HepG2 (cell line): ENCODE measurements at regions not wholly inside any gene's neighbourhood (a gene's known extent, or its start where the extent isn't known, plus 50 kb on each side); places are given as distances from the start of the nearest gene placed in this dataset.
A peak's percentile ranks its signal among the peaks of the same experiment; 100 is the strongest.

Experiments used
- AHDC1 ChIP-seq: sonication (generic); formaldehyde crosslinking; IDR thresholded peaks from 2 replicates; pipeline ENCODE4 v1.5.1; 2020; ENCODE audit warnings: mild to moderate bottlenecking, missing genetic modification reagents, borderline replicate concordance
- AHR ChIP-seq: IDR thresholded peaks from 2 replicates; pipeline ENCODE4 v1.6.1; 2018; ENCODE audit warnings: missing genetic modification reagents, missing compliant biosample characterization
- KDM5B ChIP-seq: sonication (generic); formaldehyde crosslinking; IDR thresholded peaks from 2 replicates; pipeline ENCODE4 v1.4.0; 2020; ENCODE audit warnings: missing genetic modification reagents, mild to moderate bottlenecking, borderline replicate concordance
- NFE2 ChIP-seq: sonication (generic); formaldehyde crosslinking; IDR thresholded peaks from 2 replicates; pipeline ENCODE4 v1.4.0; 2020; ENCODE audit warnings: missing genetic modification reagents
- RXRB ChIP-seq: IDR thresholded peaks from 2 replicates; pipeline ENCODE4 v1.6.1; 2016; ENCODE audit warnings: borderline replicate concordance, missing genetic modification reagents, missing compliant biosample characterization
- TOPORS ChIP-seq: sonication (generic); formaldehyde crosslinking; IDR thresholded peaks from 2 replicates; pipeline ENCODE4 v1.8.0; 2023; ENCODE audit warnings: mild to moderate bottlenecking, missing genetic modification reagents
- ZBTB1 ChIP-seq: sonication (generic); formaldehyde crosslinking; IDR thresholded peaks from 2 replicates; pipeline ENCODE4 v1.4.0; 2020; ENCODE audit warnings: missing genetic modification reagents, borderline replicate concordance
- ZNF354B ChIP-seq: sonication (generic); formaldehyde crosslinking; IDR thresholded peaks from 2 replicates; pipeline ENCODE4 v1.8.0; 2022; ENCODE audit warnings: mild to moderate bottlenecking, missing genetic modification reagents
- ZNF576 ChIP-seq: sonication (generic); formaldehyde crosslinking; IDR thresholded peaks from 2 replicates; pipeline ENCODE4 v1.4.0; 2020; ENCODE audit warnings: mild to moderate bottlenecking, missing genetic modification reagents
- ZNF816 ChIP-seq: sonication (generic); formaldehyde crosslinking; IDR thresholded peaks from 2 replicates; pipeline ENCODE4 v1.8.0; 2022; ENCODE audit warnings: missing genetic modification reagents, mild to moderate bottlenecking, borderline replicate concordance
- TF ChIP-seq, protein P1 (sequence below): IDR thresholded peaks from 2 replicates; pipeline ENCODE4 v1.6.1; 2016; ENCODE audit warnings: low read depth, borderline replicate concordance
- TF ChIP-seq, protein P2 (sequence below): sonication (generic); formaldehyde crosslinking; IDR thresholded peaks from 2 replicates; pipeline ENCODE4 v1.4.0; 2020; ENCODE audit warnings: mild to moderate bottlenecking, missing genetic modification reagents, borderline replicate concordance
- TF ChIP-seq, protein P3 (sequence below): sonication (generic); formaldehyde crosslinking; IDR thresholded peaks from 2 replicates; pipeline ENCODE4; 2020; ENCODE audit warnings: missing genetic modification reagents, mild to moderate bottlenecking, borderline replicate concordance

- TF ChIP-seq, protein P1, sequence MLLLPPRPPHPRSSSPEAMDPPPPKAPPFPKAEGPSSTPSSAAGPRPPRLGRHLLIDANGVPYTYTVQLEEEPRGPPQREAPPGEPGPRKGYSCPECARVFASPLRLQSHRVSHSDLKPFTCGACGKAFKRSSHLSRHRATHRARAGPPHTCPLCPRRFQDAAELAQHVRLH (CRISPR knock-in tag) = no peak
- TF ChIP-seq KDM5B (CRISPR knock-in tag) (peak; percentile 52; the same call in 1 of the 2 replicates), RXRB (CRISPR knock-in tag) (peak; percentile 71; the same call in 1 of the 2 replicates), AHDC1 (peak; percentile 25; the same call in 1 of the 2 replicates), NFE2 (CRISPR knock-in tag) (no peak), AHR (no peak), ZBTB1 (CRISPR knock-in tag) (no peak), ZNF576 (CRISPR knock-in tag) (no peak), TOPORS (CRISPR knock-in tag) (no peak), ZNF816 (CRISPR knock-in tag) (no peak), ZNF354B (CRISPR knock-in tag) (no peak)
- TF ChIP-seq, protein P2, sequence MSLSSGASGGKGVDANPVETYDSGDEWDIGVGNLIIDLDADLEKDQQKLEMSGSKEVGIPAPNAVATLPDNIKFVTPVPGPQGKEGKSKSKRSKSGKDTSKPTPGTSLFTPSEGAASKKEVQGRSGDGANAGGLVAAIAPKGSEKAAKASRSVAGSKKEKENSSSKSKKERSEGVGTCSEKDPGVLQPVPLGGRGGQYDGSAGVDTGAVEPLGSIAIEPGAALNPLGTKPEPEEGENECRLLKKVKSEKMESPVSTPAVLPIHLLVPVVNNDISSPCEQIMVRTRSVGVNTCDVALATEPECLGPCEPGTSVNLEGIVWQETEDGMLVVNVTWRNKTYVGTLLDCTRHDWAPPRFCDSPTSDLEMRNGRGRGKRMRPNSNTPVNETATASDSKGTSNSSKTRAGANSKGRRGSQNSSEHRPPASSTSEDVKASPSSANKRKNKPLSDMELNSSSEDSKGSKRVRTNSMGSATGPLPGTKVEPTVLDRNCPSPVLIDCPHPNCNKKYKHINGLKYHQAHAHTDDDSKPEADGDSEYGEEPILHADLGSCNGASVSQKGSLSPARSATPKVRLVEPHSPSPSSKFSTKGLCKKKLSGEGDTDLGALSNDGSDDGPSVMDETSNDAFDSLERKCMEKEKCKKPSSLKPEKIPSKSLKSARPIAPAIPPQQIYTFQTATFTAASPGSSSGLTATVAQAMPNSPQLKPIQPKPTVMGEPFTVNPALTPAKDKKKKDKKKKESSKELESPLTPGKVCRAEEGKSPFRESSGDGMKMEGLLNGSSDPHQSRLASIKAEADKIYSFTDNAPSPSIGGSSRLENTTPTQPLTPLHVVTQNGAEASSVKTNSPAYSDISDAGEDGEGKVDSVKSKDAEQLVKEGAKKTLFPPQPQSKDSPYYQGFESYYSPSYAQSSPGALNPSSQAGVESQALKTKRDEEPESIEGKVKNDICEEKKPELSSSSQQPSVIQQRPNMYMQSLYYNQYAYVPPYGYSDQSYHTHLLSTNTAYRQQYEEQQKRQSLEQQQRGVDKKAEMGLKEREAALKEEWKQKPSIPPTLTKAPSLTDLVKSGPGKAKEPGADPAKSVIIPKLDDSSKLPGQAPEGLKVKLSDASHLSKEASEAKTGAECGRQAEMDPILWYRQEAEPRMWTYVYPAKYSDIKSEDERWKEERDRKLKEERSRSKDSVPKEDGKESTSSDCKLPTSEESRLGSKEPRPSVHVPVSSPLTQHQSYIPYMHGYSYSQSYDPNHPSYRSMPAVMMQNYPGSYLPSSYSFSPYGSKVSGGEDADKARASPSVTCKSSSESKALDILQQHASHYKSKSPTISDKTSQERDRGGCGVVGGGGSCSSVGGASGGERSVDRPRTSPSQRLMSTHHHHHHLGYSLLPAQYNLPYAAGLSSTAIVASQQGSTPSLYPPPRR (CRISPR knock-in tag) = no peak; the same call in 1 of the 2 replicates
- TF ChIP-seq, protein P3, sequence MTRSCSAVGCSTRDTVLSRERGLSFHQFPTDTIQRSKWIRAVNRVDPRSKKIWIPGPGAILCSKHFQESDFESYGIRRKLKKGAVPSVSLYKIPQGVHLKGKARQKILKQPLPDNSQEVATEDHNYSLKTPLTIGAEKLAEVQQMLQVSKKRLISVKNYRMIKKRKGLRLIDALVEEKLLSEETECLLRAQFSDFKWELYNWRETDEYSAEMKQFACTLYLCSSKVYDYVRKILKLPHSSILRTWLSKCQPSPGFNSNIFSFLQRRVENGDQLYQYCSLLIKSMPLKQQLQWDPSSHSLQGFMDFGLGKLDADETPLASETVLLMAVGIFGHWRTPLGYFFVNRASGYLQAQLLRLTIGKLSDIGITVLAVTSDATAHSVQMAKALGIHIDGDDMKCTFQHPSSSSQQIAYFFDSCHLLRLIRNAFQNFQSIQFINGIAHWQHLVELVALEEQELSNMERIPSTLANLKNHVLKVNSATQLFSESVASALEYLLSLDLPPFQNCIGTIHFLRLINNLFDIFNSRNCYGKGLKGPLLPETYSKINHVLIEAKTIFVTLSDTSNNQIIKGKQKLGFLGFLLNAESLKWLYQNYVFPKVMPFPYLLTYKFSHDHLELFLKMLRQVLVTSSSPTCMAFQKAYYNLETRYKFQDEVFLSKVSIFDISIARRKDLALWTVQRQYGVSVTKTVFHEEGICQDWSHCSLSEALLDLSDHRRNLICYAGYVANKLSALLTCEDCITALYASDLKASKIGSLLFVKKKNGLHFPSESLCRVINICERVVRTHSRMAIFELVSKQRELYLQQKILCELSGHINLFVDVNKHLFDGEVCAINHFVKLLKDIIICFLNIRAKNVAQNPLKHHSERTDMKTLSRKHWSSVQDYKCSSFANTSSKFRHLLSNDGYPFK (CRISPR knock-in tag) = no peak
Observed at GRCh38 chr3:13194285-13195209, 121.3 kb upstream of the IQSEC1 start (continued).
